Lung (tissue), 11 donors: ENCODE measurements at regions not wholly inside any gene's neighbourhood (a gene's known extent, or its start where the extent isn't known, plus 50 kb on each side); places are given as distances from the start of the nearest gene placed in this dataset.

ENCODE experiments used
- ATAC-seq: fragments of 200-7000 bp; cut with Tn5 transposase; one replicate; pipeline ENCODE4 v1.9.1; 2020; ENCODE audit warnings: moderate number of reproducible peaks; ENCODE audit not compliant: insufficient read depth, low FRiP score
- DNase-seq, 3 donors: peaks; one replicate each; pipeline ENCODE4 v3.0.0-alpha.2; 2013 to 2017
- H3K27ac ChIP-seq, 2 donors: one replicate each; pipeline ENCODE4 v1.5.1; 2013; ENCODE audit warnings: mild to moderate bottlenecking in 2 of 2, moderate library complexity in 2 of 2, control low read depth in 1 of 2, inconsistent platforms in 1 of 2, low read depth in 1 of 2, low read length in 1 of 2
- H3K27me3 ChIP-seq, 3 donors: one replicate each; pipeline ENCODE4 v1.5.1; 2013; ENCODE audit warnings: low read length in 2 of 3; ENCODE audit not compliant: control insufficient read depth in 3 of 3, insufficient read depth in 3 of 3
- H3K36me3 ChIP-seq, 4 donors: one replicate each; pipeline ENCODE4 v1.5.1; 2013; ENCODE audit warnings: low read length in 4 of 4, mild to moderate bottlenecking in 1 of 4, moderate library complexity in 1 of 4; ENCODE audit not compliant: control insufficient read depth in 4 of 4, insufficient read depth in 4 of 4
- H3K4me1 ChIP-seq, 5 donors: one replicate each; pipeline ENCODE4 v1.5.1; 2013; ENCODE audit warnings: low read length in 5 of 5, mild to moderate bottlenecking in 2 of 5, moderate library complexity in 1 of 5; ENCODE audit not compliant: control insufficient read depth in 5 of 5, insufficient read depth in 5 of 5
- H3K4me3 ChIP-seq: one replicate; pipeline ENCODE4 v1.5.1; 2013; ENCODE audit warnings: mild to moderate bottlenecking, control low read depth, moderate library complexity
- H3K9ac ChIP-seq, 2 donors: one replicate each; pipeline ENCODE4 v1.5.1; 2013; ENCODE audit warnings: low read length in 2 of 2, control low read depth in 1 of 2; ENCODE audit not compliant: insufficient read depth in 1 of 2
- H3K9me3 ChIP-seq, 4 donors: one replicate each; pipeline ENCODE4 v1.5.1; 2013; ENCODE audit warnings: low read length in 3 of 4, mild to moderate bottlenecking in 1 of 4, moderate library complexity in 1 of 4; ENCODE audit not compliant: control insufficient read depth in 4 of 4, insufficient read depth in 3 of 4
- WGBS, 2 donors: extraction: QIAGEN DNeasy Blood & Tissue Kit; methylation state at CpG; one replicate each; pipeline ENCODE4 v1.1.7; 2013; 5-methylcytosine and 5-hydroxymethylcytosine counted together
- TF ChIP-seq, protein P1 (sequence below): IDR thresholded peaks from 2 replicates; pipeline ENCODE4 v1.5.1; 2012; ENCODE audit warnings: mild to moderate bottlenecking; ENCODE audit errors: control extremely low read depth, extremely low read depth
- donor health status: control.
- donor health status: control.
- donor health status: Bipolar disorder and iron deficiency.
- donor health status: healthy.
- donor health status: DM: yes; HTN: yes; CAD: no.

GRCh38 chr5:77569409-77569808 is 69.1 kb downstream of the OTP start:
- H3K27ac ChIP-seq, result no peak overlapping the region
- ATAC-seq (no peak), DNase-seq (no peak)
- peaks cover 0 to 4% (median 2%) of the 10 kb centered on the region in 3 donors for H3K27me3 ChIP-seq
- no peak overlapping the region for H3K9ac ChIP-seq
- H3K36me3 ChIP-seq, result no peaks in the 10 kb centered on the region
- TF ChIP-seq, protein P1, sequence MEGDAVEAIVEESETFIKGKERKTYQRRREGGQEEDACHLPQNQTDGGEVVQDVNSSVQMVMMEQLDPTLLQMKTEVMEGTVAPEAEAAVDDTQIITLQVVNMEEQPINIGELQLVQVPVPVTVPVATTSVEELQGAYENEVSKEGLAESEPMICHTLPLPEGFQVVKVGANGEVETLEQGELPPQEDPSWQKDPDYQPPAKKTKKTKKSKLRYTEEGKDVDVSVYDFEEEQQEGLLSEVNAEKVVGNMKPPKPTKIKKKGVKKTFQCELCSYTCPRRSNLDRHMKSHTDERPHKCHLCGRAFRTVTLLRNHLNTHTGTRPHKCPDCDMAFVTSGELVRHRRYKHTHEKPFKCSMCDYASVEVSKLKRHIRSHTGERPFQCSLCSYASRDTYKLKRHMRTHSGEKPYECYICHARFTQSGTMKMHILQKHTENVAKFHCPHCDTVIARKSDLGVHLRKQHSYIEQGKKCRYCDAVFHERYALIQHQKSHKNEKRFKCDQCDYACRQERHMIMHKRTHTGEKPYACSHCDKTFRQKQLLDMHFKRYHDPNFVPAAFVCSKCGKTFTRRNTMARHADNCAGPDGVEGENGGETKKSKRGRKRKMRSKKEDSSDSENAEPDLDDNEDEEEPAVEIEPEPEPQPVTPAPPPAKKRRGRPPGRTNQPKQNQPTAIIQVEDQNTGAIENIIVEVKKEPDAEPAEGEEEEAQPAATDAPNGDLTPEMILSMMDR, result no peak
- H3K4me3 ChIP-seq, result no peak overlapping the region
- 57 to 79% methylated on average over 2 of the region's 2 CpGs for WGBS, 2 donors
- H3K4me1 ChIP-seq, result no peaks in the 10 kb centered on the region
- no peaks in the 10 kb centered on the region for H3K9me3 ChIP-seq

GRCh38 chr5:77568555-77568954 is 70.0 kb downstream of the OTP start:
- no peak overlapping the region for H3K4me3 ChIP-seq
- H3K4me1 ChIP-seq, result no peaks in the 10 kb centered on the region
- ATAC-seq (no peak), DNase-seq (no peak)
- TF ChIP-seq, protein P1, result no peak
- WGBS, 2 donors, result 64 to 83% methylated on average over 3 of the region's 3 CpGs
- H3K27me3 ChIP-seq, result peaks cover 0 to 4% (median 2%) of the 10 kb centered on the region in 3 donors
- no peak overlapping the region for H3K9ac ChIP-seq
- no peak overlapping the region for H3K27ac ChIP-seq
- H3K36me3 ChIP-seq, result no peaks in the 10 kb centered on the region
- H3K9me3 ChIP-seq, result no peaks in the 10 kb centered on the region

DNA sequence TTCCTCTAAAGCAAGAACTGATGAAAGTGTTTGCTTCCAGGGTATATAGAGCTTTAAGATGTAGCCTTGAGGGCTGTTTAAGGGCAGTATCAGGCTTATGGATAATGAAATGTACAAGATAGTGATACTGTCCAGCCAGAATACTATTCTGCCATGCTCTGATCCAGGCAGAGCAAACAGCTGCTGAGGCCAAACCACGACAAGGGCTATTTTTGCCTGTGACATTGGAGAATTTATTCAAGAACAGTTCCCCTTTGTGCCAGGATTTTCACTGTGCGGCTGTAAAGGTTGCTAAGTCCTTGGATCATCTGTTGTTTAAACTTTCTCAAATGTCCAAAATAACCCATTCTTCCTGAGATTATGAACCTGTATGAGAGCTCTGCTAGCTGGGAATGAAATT is 70.4 kb downstream of the OTP start:
- Histone ChIP-seq H3K27me3 (peaks cover 0 to 4% (median 0%) of the 10 kb centered on the region in 3 donors), H3K4me1 (no peaks in the 10 kb centered on the region), H3K27ac (no peak overlapping the region), H3K36me3 (no peaks in the 10 kb centered on the region), H3K4me3 (no peak overlapping the region), H3K9me3 (no peaks in the 10 kb centered on the region), H3K9ac (no peak overlapping the region)
- ATAC-seq (no peak), DNase-seq (no peak)
- WGBS, 2 donors, result 40 to 51% methylated on average over 2 of the region's 2 CpGs
- TF ChIP-seq, protein P1, result no peak

DNA sequence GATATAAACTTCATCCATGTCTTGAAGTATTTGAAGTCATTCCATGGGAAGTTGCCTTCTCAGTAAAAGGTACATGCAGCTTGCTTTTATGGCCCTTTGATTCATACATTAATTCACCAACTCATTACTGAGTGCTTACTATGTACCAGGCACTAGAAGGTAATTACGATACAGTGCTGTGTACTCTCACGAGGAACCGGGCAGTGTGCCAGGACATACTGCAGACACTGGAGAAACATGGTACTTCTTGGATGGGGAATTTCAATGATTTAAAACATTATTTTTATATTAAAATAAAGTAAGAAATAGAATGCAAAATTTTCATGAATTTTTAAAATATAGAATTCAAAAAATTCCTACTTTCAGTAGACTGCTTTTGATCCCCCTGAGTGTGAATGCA is 71.4 kb upstream of the WDR41 start:
- H3K4me1 ChIP-seq, result peaks cover 0 to 5% (median 0%) of the 10 kb centered on the region in 5 donors
- TF ChIP-seq, protein P1, result no peak
- DNase-seq (peak in 2 of 3 donors; percentile 8 to 38), ATAC-seq (no peak)
- H3K9ac ChIP-seq, result no peak overlapping the region
- WGBS, 2 donors, result 54 to 70% methylated on average over 3 of the region's 3 CpGs
- H3K4me3 ChIP-seq, result no peak overlapping the region
- H3K27ac ChIP-seq, result no peak overlapping the region
- no peaks in the 10 kb centered on the region for H3K27me3 ChIP-seq
- H3K9me3 ChIP-seq, result no peaks in the 10 kb centered on the region
- H3K36me3 ChIP-seq, result no peaks in the 10 kb centered on the region
